ENCODE measurements at regions not wholly inside any gene's neighbourhood (a gene's known extent, or its start where the extent isn't known, plus 50 kb on each side); places are given as distances from the start of the nearest gene placed in this dataset.

DNA sequence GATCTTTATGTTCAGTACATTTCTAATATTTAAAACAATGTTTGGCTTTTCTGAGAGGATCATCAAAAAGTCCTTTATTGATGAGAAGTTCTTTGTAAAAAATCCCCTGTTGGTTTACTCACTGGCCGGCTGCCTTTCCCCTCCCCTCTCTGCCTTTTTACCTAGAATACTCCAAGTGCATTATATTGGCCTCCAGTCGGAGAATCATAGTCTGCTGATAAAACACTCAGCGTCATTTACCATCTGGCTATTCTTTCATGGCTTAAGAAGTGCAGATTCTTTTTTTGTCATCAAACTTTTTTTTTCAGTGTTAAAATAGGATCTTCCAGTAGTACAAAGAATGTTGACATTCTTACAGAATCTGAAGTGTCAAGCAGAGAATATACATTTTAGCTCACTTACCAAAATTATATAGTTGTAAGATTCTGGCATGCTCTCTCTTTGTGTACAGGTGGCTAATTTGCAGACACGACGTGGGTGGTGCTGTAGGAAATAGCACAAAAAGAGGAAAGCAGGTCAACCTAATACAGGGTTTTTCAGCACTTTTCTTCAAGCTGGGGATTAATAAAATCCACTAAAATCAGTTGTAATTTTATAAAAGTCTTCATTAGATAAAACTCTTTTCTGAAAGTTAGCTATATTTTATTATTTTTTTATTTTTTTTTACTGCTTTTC, 731.8 kb downstream of the KCTD8 start:
- Histone ChIP-seq H2AFZ (ENCODE audit: low read depth, low read length) (no peak overlapping the region), H4K20me1 (replicated peaks; ENCODE audit: control insufficient read depth, insufficient read depth, low read length) (no peaks in the 10 kb centered on the region), H3K27ac (ENCODE audit: extremely low read depth, low read depth, low read length) (no peak overlapping the region), H3K27me3 (ENCODE audit: control insufficient read depth in 2 of 2, insufficient read depth in 2 of 2, low read length in 2 of 2) (no peaks in the 10 kb centered on the region), H3K4me1 (replicated peaks in 1 of 2; ENCODE audit: control insufficient read depth in 2 of 2, insufficient read depth in 2 of 2, low read length in 2 of 2) (no peaks in the 10 kb centered on the region), H3K36me3 (ENCODE audit: control insufficient read depth, insufficient read depth, low read length) (no peaks in the 10 kb centered on the region), H3K9ac (ENCODE audit: insufficient read depth in 1 of 2, low read depth in 2 of 2, low read length in 2 of 2) (no peak overlapping the region), H3K79me2 (ENCODE audit: control insufficient read depth, insufficient read depth, low read length) (no peaks in the 10 kb centered on the region), H3K9me3 (replicated peaks; ENCODE audit: control insufficient read depth, insufficient read depth, low read depth, low read length) (no peaks in the 10 kb centered on the region), H3K4me3 (no peak overlapping the region), H3K4me2 (ENCODE audit: insufficient read depth, low read length) (no peak overlapping the region), H3K9me1 (ENCODE audit: control insufficient read depth, insufficient read depth, low read length) (no peaks in the 10 kb centered on the region)
- no peak for DNase-seq (ENCODE audit: extremely low read depth in 1 of 4, low spot score in 3 of 4)
- CTCF ChIA-PET (ENCODE audit: low intra/inter-chr PET ratio) = no interaction called here
- 0% methylated on average over 5 of the region's 5 CpGs for WGBS (ENCODE audit: insufficient coverage, low coverage, missing lambda C conversion rate)
- intact Hi-C loops (cut with micrococcal nuclease) (no loop called here), in situ Hi-C loops (cut with MboI) (no loop called here)
- BruUV-seq (replicated peaks) = no TSS peak
- ATAC-seq = no peak
- POLR2A ChIA-PET = no interaction called here
- FAIRE-seq = no peak
- TF ChIP-seq NCOA2 (IDR thresholded peaks at IDR 0.05; ENCODE audit: partially characterized antibody in 2 of 2) (no peak), MAZ (CRISPR knock-in tag; conservative IDR thresholded peaks at IDR 0.05 in 1 of 2, IDR thresholded peaks at IDR 0.05 in 1 of 2) (no peak), ZNF609 (CRISPR knock-in tag; IDR thresholded peaks at IDR 0.05; ENCODE audit: borderline replicate concordance) (no peak), ESRRA (IDR thresholded peaks at IDR 0.05; ENCODE audit: borderline replicate concordance, low read depth) (no peak)
- TF ChIP-seq, protein P1, sequence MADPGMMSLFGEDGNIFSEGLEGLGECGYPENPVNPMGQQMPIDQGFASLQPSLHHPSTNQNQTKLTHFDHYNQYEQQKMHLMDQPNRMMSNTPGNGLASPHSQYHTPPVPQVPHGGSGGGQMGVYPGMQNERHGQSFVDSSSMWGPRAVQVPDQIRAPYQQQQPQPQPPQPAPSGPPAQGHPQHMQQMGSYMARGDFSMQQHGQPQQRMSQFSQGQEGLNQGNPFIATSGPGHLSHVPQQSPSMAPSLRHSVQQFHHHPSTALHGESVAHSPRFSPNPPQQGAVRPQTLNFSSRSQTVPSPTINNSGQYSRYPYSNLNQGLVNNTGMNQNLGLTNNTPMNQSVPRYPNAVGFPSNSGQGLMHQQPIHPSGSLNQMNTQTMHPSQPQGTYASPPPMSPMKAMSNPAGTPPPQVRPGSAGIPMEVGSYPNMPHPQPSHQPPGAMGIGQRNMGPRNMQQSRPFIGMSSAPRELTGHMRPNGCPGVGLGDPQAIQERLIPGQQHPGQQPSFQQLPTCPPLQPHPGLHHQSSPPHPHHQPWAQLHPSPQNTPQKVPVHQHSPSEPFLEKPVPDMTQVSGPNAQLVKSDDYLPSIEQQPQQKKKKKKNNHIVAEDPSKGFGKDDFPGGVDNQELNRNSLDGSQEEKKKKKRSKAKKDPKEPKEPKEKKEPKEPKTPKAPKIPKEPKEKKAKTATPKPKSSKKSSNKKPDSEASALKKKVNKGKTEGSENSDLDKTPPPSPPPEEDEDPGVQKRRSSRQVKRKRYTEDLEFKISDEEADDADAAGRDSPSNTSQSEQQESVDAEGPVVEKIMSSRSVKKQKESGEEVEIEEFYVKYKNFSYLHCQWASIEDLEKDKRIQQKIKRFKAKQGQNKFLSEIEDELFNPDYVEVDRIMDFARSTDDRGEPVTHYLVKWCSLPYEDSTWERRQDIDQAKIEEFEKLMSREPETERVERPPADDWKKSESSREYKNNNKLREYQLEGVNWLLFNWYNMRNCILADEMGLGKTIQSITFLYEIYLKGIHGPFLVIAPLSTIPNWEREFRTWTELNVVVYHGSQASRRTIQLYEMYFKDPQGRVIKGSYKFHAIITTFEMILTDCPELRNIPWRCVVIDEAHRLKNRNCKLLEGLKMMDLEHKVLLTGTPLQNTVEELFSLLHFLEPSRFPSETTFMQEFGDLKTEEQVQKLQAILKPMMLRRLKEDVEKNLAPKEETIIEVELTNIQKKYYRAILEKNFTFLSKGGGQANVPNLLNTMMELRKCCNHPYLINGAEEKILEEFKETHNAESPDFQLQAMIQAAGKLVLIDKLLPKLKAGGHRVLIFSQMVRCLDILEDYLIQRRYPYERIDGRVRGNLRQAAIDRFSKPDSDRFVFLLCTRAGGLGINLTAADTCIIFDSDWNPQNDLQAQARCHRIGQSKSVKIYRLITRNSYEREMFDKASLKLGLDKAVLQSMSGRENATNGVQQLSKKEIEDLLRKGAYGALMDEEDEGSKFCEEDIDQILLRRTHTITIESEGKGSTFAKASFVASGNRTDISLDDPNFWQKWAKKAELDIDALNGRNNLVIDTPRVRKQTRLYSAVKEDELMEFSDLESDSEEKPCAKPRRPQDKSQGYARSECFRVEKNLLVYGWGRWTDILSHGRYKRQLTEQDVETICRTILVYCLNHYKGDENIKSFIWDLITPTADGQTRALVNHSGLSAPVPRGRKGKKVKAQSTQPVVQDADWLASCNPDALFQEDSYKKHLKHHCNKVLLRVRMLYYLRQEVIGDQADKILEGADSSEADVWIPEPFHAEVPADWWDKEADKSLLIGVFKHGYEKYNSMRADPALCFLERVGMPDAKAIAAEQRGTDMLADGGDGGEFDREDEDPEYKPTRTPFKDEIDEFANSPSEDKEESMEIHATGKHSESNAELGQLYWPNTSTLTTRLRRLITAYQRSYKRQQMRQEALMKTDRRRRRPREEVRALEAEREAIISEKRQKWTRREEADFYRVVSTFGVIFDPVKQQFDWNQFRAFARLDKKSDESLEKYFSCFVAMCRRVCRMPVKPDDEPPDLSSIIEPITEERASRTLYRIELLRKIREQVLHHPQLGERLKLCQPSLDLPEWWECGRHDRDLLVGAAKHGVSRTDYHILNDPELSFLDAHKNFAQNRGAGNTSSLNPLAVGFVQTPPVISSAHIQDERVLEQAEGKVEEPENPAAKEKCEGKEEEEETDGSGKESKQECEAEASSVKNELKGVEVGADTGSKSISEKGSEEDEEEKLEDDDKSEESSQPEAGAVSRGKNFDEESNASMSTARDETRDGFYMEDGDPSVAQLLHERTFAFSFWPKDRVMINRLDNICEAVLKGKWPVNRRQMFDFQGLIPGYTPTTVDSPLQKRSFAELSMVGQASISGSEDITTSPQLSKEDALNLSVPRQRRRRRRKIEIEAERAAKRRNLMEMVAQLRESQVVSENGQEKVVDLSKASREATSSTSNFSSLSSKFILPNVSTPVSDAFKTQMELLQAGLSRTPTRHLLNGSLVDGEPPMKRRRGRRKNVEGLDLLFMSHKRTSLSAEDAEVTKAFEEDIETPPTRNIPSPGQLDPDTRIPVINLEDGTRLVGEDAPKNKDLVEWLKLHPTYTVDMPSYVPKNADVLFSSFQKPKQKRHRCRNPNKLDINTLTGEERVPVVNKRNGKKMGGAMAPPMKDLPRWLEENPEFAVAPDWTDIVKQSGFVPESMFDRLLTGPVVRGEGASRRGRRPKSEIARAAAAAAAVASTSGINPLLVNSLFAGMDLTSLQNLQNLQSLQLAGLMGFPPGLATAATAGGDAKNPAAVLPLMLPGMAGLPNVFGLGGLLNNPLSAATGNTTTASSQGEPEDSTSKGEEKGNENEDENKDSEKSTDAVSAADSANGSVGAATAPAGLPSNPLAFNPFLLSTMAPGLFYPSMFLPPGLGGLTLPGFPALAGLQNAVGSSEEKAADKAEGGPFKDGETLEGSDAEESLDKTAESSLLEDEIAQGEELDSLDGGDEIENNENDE (IDR thresholded peaks at IDR 0.05; ENCODE audit: low read depth, low read length) = no peak
